22Rv1 (cell line): ENCODE measurements at regions not wholly inside any gene's neighbourhood (a gene's known extent, or its start where the extent isn't known, plus 50 kb on each side); places are given as distances from the start of the nearest gene placed in this dataset.

ENCODE experiments used
- ZFX ChIP-seq: fragments of 450-650 bp; IDR thresholded peaks from 2 replicates; pipeline ENCODE4 v1.6.1; 2017; ENCODE audit warnings: antibody characterized with exemption, borderline replicate concordance
- TF ChIP-seq, protein P1 (sequence below): fragments of 450-650 bp; IDR thresholded peaks from 2 replicates; pipeline ENCODE4 v1.5.1; 2017; ENCODE audit warnings: mild to moderate bottlenecking

DNA sequence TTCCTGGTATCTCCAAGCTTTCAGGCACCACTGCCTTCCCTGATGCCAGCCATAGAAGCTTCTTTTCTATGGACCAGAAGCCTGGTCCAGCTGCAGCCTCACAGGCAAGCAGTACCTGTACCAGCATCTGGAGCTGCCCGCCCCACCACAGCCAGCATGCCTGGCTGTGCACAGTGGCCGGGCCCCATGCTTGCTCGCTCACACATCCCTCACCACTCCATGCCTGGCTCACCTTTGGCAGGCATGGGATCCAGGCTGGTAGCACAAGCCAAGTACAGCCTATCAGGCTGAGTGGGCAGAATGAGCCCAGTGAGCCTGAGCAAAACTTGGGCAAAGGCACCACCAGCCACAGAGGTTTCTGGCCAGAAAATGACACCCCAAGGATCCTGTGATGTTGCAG is 93.4 kb downstream of the TPRA1 start:
- TF ChIP-seq, protein P1, sequence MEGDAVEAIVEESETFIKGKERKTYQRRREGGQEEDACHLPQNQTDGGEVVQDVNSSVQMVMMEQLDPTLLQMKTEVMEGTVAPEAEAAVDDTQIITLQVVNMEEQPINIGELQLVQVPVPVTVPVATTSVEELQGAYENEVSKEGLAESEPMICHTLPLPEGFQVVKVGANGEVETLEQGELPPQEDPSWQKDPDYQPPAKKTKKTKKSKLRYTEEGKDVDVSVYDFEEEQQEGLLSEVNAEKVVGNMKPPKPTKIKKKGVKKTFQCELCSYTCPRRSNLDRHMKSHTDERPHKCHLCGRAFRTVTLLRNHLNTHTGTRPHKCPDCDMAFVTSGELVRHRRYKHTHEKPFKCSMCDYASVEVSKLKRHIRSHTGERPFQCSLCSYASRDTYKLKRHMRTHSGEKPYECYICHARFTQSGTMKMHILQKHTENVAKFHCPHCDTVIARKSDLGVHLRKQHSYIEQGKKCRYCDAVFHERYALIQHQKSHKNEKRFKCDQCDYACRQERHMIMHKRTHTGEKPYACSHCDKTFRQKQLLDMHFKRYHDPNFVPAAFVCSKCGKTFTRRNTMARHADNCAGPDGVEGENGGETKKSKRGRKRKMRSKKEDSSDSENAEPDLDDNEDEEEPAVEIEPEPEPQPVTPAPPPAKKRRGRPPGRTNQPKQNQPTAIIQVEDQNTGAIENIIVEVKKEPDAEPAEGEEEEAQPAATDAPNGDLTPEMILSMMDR: no peak
- no peak for TF ChIP-seq ZFX
